IPS DF 4.7 (cell line): ENCODE measurements at regions not wholly inside any gene's neighbourhood (a gene's known extent, or its start where the extent isn't known, plus 50 kb on each side); places are given as distances from the start of the nearest gene placed in this dataset.

Source experiments
- DNase-seq: peaks from one replicate; pipeline ENCODE4 v3.0.0-alpha.2; 2013; ENCODE audit warnings: low spot score; ENCODE audit errors: extremely low read depth

DNA sequence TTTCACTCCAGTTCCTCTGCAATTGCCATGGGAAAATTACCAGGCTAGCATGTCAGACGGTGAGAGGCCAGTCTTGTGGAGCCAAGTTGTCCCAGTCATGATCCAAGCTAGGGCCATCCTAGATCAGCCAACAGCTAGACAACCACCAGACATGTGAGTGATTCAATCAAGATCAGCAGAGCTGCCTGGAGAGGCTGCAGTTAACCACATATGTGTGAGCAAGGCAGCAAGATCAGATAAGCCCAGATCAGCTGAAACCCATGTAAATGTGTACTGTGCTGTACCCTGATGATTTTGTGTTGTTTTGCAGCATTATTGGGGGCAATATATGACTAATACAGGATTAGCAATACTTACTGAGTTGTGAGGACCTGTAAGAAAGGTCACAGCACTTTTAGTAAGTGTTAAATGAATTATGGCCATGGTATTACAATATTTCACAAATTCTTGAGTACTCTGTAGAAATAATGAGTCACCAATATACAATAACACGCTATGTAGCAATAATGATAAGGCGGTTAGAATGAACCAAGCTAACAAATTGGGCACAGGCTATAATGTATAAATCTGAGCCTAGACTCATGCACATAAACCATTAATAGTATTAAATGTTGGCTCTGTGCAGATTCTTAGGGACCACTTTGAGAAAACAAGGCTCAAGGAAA lies 91.4 kb downstream of the SUDS3 start:
- no peak for DNase-seq

DNA sequence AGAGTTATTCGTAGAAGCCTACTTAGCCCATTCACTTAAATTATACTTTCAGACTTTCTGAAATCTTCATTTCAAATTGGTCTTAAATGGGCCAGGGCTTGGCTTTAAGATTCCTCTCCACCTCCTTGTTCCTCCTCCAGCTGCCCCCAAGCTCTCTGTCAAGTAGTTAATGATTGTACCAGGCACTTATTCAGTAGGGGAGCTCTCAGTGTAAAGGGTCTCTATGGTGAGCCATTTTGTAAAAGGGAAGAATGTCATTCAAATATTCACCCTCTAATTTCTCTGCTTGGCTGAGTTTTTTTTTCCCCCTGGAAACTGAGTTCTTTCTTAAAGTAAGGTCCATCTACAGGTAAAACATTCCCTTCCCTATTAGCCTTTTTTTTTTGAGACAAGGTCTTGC lies 96.6 kb downstream of the SUDS3 start:
- no peak for DNase-seq

DNA sequence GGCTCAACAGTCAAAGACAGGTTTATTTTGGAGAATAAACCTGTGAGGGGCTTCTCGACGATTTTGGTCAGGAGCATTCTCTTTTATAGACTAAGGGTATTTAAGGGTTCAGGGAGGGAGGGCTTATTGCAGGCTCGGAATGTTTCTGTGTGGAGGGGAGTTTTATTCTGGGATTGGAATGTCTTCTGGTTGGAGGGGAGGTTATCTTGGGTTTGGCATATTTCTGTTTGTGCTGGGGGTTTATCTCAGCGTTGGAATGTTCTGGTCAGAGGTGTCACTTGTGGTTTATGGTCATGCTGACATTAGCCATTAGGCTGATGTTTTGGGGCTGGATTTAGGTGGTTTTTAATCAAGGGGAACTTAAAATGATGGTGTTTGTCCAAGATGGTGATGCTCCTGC lies 103.9 kb downstream of the SUDS3 start:
- DNase-seq = no peak

DNA sequence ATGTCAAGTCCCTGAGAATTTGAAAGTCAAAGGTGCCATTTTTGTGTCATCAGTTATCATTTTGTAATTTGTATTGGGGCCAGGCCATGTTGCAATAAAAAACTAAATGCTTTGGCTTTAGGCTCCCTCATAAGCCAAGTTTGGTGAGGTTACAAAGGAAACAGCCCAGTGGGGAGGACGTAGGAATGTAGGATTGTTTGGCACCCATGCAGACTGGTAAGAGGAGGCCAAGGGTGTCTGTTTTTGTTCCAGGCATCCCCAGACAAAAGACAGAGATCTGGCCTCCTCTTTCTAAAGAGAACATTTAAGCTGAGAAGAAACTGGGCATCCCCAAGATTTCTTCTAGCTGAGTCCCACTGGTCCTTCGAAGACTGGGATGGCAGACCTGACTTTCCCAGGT lies 111.7 kb downstream of the SUDS3 start:
- no peak for DNase-seq

- DNase-seq = no peak
Measured at GRCh38 chr12:118493962-118494361, 117.6 kb downstream of the SUDS3 start.

DNA sequence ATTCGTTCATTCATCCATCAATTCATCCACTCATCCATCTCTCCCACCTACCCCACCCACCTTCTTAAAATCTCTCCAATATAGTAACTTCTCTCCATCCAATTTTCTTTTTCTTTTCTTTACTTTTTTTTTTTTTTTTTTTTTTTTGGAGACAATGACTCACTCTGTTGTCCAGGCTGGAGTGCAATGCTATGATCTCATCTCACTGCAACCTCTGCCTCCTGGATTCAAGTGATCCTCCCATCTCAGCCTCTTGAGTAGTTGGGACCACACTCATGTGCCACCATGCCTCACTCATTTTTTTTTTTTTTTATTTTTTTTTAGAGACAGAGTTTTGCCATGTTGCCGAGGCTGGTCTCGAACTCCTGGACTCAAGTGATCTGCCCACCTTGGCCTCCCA lies 118.4 kb downstream of the SUDS3 start:
- DNase-seq = no peak

- DNase-seq = no peak
Measured at GRCh38 chr12:118495296-118495695, 118.9 kb downstream of the SUDS3 start.

- no peak for DNase-seq
Measured at GRCh38 chr12:118498171-118498570, 121.8 kb downstream of the SUDS3 start.

GRCh38 chr12:118500299-118500698 lies 123.9 kb downstream of the SUDS3 start:
- DNase-seq = no peak

DNA sequence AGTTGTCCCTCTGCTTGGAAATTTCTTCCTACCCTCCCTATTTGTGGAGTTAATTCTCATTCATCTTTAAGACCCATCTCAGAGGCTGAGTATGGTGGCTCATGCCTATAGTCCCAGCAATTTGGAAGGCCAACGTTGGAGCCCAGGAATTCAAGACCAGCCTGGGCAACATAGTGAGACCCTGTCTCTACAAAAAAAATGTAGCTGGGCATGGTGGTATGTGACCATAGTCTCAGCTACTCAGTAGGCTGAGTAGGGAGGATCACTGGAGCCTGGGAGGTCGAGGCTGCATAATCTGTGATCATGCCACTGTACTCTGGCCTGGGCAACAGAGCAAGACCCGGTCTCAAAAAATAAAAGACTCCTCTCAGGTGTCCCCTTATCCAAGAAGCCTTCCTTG lies 125.1 kb downstream of the SUDS3 start:
- DNase-seq = no peak

DNA sequence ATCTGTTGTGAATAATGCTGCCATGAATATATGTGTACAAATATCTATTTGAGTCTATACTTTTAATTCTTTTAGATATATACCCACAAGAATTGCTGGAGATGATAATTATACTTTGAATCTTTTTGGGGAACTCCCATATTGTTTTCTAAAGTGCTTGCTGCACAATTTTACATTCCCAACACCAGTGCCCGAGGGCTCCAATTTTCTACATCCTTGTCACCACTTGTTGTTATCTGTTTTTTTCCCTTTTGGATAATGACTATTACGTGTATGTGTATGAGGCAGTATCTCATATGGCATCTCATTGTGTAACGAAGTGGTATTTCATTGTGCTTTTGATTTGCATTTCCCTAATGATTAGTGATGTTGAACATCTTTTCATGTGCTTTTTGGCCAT lies 127.1 kb downstream of the SUDS3 start:
- no peak for DNase-seq

- DNase-seq = no peak
Measured at GRCh38 chr12:118512669-118513068, 136.3 kb downstream of the SUDS3 start.

GRCh38 chr12:118513611-118514010 lies 137.3 kb downstream of the SUDS3 start:
- no peak for DNase-seq

DNA sequence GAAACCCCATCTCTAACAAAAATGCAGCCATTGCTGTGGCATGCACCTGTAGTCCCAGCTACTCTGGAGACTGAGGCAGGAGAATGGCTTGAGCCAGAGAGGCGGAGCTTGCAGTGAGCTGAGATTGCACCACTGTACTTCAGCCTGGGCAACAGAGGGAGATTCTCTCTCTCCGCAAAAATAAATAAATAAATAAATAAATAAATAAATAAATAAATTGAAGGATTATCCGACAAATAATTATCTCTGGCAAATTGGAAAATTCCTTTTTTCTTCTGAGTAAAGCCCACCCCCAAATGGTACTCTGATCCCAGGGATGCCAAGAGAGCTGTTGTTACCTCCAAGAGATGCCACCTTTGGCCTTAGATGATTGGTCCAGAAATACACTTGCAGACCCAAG lies 137.9 kb downstream of the SUDS3 start:
- DNase-seq = no peak

GRCh38 chr12:118520214-118521035 lies 144.1 kb downstream of the SUDS3 start:
- no peak for DNase-seq

- DNase-seq = no peak
Measured at GRCh38 chr12:118521036-118521370, 144.6 kb downstream of the SUDS3 start.

GRCh38 chr12:118524446-118524845 lies 148.1 kb downstream of the SUDS3 start:
- DNase-seq = no peak

DNA sequence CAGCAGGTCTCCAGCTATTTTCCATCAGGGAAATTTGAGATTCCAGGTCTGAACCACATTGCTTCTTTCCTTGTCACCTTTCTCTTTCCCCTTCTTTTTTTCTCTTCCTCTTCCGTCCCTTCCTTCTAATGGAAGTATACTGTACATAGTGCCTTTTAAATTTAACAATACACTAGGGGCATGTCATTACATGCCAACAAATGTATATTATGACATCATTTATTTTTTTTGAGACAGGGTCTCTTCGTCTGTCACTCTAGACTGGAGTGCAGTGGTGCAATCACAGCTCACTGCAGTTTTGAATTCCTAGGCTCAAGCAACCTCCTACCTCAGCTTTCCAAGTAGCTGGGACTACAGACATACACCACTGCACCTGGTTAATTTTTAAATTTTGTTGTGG lies 148.9 kb downstream of the SUDS3 start:
- DNase-seq = no peak

GRCh38 chr12:118526255-118527095 lies 150.1 kb downstream of the SUDS3 start:
- no peak for DNase-seq

GRCh38 chr12:118527310-118527709 lies 151.0 kb downstream of the SUDS3 start:
- no peak for DNase-seq

- DNase-seq = no peak
Measured at GRCh38 chr12:118528625-118529024, 152.3 kb downstream of the SUDS3 start.

DNA sequence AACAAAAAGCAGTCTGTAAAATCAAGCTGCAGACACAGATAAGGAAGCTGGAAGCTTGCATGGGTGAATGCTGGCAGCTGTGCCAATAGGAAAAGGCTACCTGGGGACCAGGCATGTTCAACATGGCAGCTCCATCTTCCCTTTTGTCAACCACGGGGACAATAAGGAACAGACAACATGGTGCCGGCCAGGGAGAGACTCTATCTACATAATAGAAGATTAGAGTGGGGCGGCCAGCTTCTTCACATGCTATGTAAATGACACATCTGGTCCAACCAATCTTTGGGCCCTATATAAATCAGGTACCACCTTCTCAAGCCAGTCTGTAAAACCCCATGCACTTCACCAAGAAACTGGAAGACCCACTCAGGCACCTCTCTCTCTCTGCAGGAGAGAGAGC lies 157.6 kb downstream of the SUDS3 start:
- DNase-seq = no peak
